Skeletal muscle cell (primary cell): ENCODE measurements at regions not wholly inside any gene's neighbourhood (a gene's known extent, or its start where the extent isn't known, plus 50 kb on each side); places are given as distances from the start of the nearest gene placed in this dataset.
A peak's percentile ranks its signal among the peaks of the same experiment; 100 is the strongest.

Experiments used
- DNase-seq: peaks from one replicate; pipeline ENCODE4 v3.0.0-alpha.2; 2010; ENCODE audit warnings: low read depth
- H3K4me3 ChIP-seq: 2 replicates; pipeline ENCODE4 v1.5.1; 2011; ENCODE audit warnings: low read depth, mild to moderate bottlenecking, control low read depth, low read length, moderate library complexity

GRCh38 chr1:83098131-83098530, 900.8 kb downstream of the TTLL7 start:
- no peak overlapping the region for H3K4me3 ChIP-seq
- no peak for DNase-seq

GRCh38 chr1:83097715-83098114, 901.2 kb downstream of the TTLL7 start:
- no peak overlapping the region for H3K4me3 ChIP-seq
- DNase-seq, result no peak

GRCh38 chr1:83095570-83095969, 903.4 kb downstream of the TTLL7 start:
- DNase-seq, result no peak
- H3K4me3 ChIP-seq, result no peak overlapping the region

GRCh38 chr1:83090195-83090594, 908.7 kb downstream of the TTLL7 start:
- no peak overlapping the region for H3K4me3 ChIP-seq
- DNase-seq, result no peak

GRCh38 chr1:83087851-83088250, 911.1 kb downstream of the TTLL7 start:
- DNase-seq, result no peak
- no peak overlapping the region for H3K4me3 ChIP-seq

- DNase-seq, result no peak
- H3K4me3 ChIP-seq, result no peak overlapping the region
Observed at GRCh38 chr1:83086986-83087512, 911.9 kb downstream of the TTLL7 start.

GRCh38 chr1:83086346-83086745, 912.6 kb downstream of the TTLL7 start:
- H3K4me3 ChIP-seq, result no peak overlapping the region
- DNase-seq, result no peak

- H3K4me3 ChIP-seq, result no peak overlapping the region
- DNase-seq, result no peak
Observed at GRCh38 chr1:83083589-83084224, 915.2 kb downstream of the TTLL7 start.

- DNase-seq, result peak; percentile 23
- no peak overlapping the region for H3K4me3 ChIP-seq
Observed at GRCh38 chr1:83077411-83077810, 921.5 kb downstream of the TTLL7 start.

- DNase-seq, result no peak
Observed at GRCh38 chr1:83075107-83075506, 923.8 kb downstream of the TTLL7 start.

GRCh38 chr1:83067954-83068353, 931.0 kb downstream of the TTLL7 start:
- DNase-seq, result no peak
- H3K4me3 ChIP-seq, result no peak overlapping the region

More at GRCh38 chr1:83075107-83075506, 923.8 kb downstream of the TTLL7 start:
- no peak overlapping the region for H3K4me3 ChIP-seq

- H3K4me3 ChIP-seq, result no peak overlapping the region
- DNase-seq, result no peak
Observed at GRCh38 chr1:83065952-83066727, 932.8 kb downstream of the TTLL7 start.

- no peak overlapping the region for H3K4me3 ChIP-seq
- DNase-seq, result no peak
Observed at GRCh38 chr1:83064589-83065242, 934.2 kb downstream of the TTLL7 start.

GRCh38 chr1:83060651-83061390, 938.1 kb downstream of the TTLL7 start:
- no peak for DNase-seq
- H3K4me3 ChIP-seq, result no peak overlapping the region

GRCh38 chr1:83060221-83060620, 938.7 kb downstream of the TTLL7 start:
- no peak for DNase-seq
- no peak overlapping the region for H3K4me3 ChIP-seq

- no peak overlapping the region for H3K4me3 ChIP-seq
- DNase-seq, result peak; percentile 8
Observed at GRCh38 chr1:83058327-83058726, 940.6 kb downstream of the TTLL7 start.

GRCh38 chr1:83055391-83056170, 943.4 kb downstream of the TTLL7 start:
- no peak for DNase-seq

GRCh38 chr1:83053446-83053845, 945.5 kb downstream of the TTLL7 start:
- H3K4me3 ChIP-seq, result no peak overlapping the region

More at GRCh38 chr1:83055391-83056170, 943.4 kb downstream of the TTLL7 start:
- H3K4me3 ChIP-seq, result no peak overlapping the region

GRCh38 chr1:83052865-83053264, 946.1 kb downstream of the TTLL7 start:
- no peak for DNase-seq

More at GRCh38 chr1:83053446-83053845, 945.5 kb downstream of the TTLL7 start:
- DNase-seq, result peak; percentile 27

More at GRCh38 chr1:83052865-83053264, 946.1 kb downstream of the TTLL7 start:
- no peak overlapping the region for H3K4me3 ChIP-seq
